GM19324 (cell line): ENCODE measurements at regions not wholly inside any gene's neighbourhood (a gene's known extent, or its start where the extent isn't known, plus 50 kb on each side); places are given as distances from the start of the nearest gene placed in this dataset.

Experiments
- ATAC-seq: cut with Tn5 transposase; IDR thresholded peaks from one replicate; pipeline ENCODE4 v1.9.1; 2021; ENCODE audit warnings: mild to moderate bottlenecking, moderate library complexity; ENCODE audit not compliant: unreplicated experiment, low FRiP score

GRCh38 chr3:127406309-127407025, 118.6 kb upstream of the PRR20G start:
- no peak for ATAC-seq

DNA sequence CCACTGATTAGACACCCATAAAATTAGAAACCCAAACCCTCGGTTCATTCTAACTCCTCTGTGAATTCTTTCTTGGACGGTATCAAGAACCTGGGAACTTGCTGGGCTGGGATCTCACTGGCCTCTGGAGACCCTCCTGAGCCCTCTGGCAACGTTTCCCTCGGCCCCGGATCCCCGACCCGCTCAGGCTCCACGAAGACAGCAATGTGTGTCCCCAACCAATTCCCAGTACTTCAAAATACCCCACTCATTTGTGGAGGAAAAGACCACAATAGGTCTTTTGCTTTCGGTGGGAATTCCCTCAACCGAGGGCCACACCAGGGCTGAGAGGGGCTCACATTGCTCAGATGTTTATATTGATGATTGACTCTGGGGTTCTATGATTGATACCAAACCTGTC, 117.9 kb upstream of the PRR20G start:
- no peak for ATAC-seq

GRCh38 chr3:127405010-127405598, 117.3 kb upstream of the PRR20G start:
- no peak for ATAC-seq

GRCh38 chr3:127404221-127405009, 116.6 kb upstream of the PRR20G start:
- ATAC-seq = no peak

DNA sequence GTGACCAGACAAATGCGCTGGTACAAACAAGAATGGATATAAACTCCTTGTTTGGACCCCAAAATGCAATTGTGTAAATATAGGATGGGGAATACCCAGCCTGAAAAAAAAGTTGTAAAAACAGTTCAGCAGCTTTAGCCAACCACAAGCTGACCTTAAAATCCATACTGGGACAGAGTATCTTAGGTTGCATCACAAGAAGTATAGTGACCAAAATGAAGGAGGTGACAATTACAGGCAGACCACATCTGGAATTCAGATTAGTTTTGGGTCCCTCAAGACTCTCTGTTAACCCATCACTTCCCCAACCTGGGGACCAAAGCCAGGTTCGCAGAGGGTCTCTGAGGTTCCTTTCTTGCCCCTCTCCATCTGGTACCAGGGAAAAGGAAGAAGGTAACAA, 115.9 kb upstream of the PRR20G start:
- ATAC-seq = no peak

- ATAC-seq = no peak
These were observed 111.3 kb upstream of the PRR20G start for GRCh38 chr3:127399154-127399553.

GRCh38 chr3:127396473-127396872, 108.6 kb upstream of the PRR20G start:
- no peak for ATAC-seq

DNA sequence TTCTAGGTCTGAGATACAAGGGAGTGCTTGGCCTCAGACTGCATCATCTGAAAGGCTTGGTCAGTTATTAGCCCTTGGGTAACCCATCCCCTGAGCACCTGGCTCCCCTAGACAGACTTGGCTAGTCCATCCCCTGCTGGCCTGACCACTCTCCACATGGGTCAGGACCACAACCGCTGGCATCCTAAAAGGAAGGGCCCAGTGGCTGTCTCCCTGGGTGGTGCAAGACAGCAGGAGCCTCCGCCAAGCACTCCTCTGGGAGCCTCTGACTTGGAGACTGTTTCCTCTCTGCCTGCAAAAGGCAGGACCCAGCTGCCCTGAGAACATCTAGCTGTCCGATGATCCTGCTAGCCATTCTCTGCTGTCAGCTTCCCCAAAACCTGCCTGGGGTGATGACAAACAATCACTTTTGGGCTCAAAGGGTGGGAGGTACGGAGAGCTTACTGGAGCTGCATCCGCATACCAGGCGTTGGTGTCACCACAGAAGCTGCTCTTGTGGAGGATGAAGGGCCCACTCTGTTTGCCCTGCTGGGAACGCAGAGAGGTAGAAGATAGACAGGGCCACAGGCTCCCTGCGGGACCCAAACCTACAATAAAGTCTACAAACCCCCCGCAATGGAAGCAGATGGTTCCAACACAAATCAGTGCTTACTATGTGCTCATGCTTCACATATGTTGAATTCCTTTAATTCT, 108.0 kb upstream of the PRR20G start:
- ATAC-seq = no peak

DNA sequence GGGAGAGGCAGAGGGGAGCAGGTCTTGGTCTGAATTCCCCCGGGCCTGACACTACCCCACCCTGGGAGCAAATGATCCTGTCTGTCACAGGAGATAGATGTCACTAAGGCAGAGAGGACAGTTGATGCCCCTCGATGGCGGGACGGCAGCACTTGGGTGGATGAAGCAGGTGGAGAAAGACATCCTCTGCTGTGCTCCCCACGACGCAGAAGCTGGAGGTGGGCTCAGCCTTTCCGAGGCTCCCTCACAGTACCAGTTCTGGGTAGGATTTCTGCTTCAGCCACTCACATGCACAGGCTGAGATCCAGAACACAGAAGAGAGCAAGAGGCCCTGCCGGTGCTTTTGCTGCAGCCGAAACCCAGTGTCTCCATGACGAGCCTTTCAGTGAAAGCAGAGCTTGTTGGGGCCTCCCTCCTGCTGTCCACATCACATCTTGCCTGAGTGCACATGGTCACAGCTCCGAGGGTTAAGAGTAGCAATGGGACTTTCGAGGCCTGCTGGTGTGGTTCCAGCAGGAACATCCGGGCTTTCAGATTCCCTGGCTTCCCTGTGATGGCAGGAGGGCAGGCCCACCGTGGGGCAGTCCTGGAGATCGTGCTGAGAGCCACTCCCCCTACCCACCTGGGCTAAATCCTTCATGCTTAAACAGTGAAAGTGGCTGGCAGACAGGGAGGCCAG, 107.3 kb upstream of the PRR20G start:
- ATAC-seq = no peak

GRCh38 chr3:127394031-127394430, 106.2 kb upstream of the PRR20G start:
- ATAC-seq = no peak

- no peak for ATAC-seq
These were observed 105.4 kb upstream of the PRR20G start for GRCh38 chr3:127393131-127393820.

GRCh38 chr3:127392156-127392490, 104.3 kb upstream of the PRR20G start:
- ATAC-seq = no peak

GRCh38 chr3:127391436-127392155, 103.8 kb upstream of the PRR20G start:
- no peak for ATAC-seq

GRCh38 chr3:127390365-127391025, 102.6 kb upstream of the PRR20G start:
- ATAC-seq = no peak

- ATAC-seq = no peak
These were observed 102.1 kb upstream of the PRR20G start for GRCh38 chr3:127389913-127390312.

DNA sequence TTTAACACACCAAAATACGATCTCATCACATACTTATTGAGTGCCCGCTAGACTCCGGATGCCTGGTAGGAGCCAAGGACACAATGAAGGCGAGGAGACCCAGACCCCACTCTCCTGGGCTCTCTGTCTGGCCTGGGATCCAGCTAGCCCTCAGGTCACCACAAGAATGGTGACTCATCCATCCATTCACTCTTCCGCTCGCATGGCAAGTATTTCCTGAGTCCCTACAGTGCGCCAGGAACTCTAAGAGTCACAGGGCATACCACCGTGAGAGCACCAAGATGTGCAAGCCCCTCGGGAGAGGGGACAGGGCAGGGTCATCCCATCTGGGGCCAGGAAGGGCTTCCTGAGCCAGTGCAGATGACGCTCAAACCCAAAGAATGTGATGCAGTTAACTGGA, 101.6 kb upstream of the PRR20G start:
- no peak for ATAC-seq

GRCh38 chr3:127388427-127388826, 100.6 kb upstream of the PRR20G start:
- ATAC-seq = no peak

- no peak for ATAC-seq
These were observed 99.8 kb upstream of the PRR20G start for GRCh38 chr3:127387556-127388153.
